Liver (tissue), 3 donors: ENCODE measurements at regions not wholly inside any gene's neighbourhood (a gene's known extent, or its start where the extent isn't known, plus 50 kb on each side); places are given as distances from the start of the nearest gene placed in this dataset.

Experiments used
- ATF3 ChIP-seq: IDR thresholded peaks from 2 replicates; pipeline ENCODE4 v1.6.1; 2016; ENCODE audit warnings: antibody characterized with exemption
- GABPA ChIP-seq, 2 donors: IDR thresholded peaks in 1 of 2; conservative IDR thresholded peaks in 1 of 2; 2 replicates each; pipeline ENCODE4 v1.6.1; 2016; ENCODE audit warnings: antibody characterized with exemption in 2 of 2, mild to moderate bottlenecking in 1 of 2, moderate library complexity in 1 of 2
- JUND ChIP-seq, 2 donors: IDR thresholded peaks; 2 replicates each; pipeline ENCODE4 v1.6.1; 2016; ENCODE audit warnings: antibody characterized with exemption in 2 of 2
- RAD21 ChIP-seq, 2 donors: IDR thresholded peaks; 2 replicates each; pipeline ENCODE4 v1.6.1; 2016; ENCODE audit warnings: antibody characterized with exemption in 2 of 2, mild to moderate bottlenecking in 2 of 2
- REST ChIP-seq: IDR thresholded peaks from 2 replicates; pipeline ENCODE4 v1.6.1; 2016; ENCODE audit warnings: antibody characterized with exemption, mild to moderate bottlenecking
- RXRA ChIP-seq, 2 donors: IDR thresholded peaks; 2 replicates each; pipeline ENCODE4 v1.6.1; 2017 to 2018; ENCODE audit warnings: antibody characterized with exemption in 2 of 2, mild to moderate bottlenecking in 1 of 2
- SP1 ChIP-seq: IDR thresholded peaks from 2 replicates; pipeline ENCODE4 v1.6.1; 2018; ENCODE audit warnings: antibody characterized with exemption, mild to moderate bottlenecking
- TAF1 ChIP-seq: conservative IDR thresholded peaks from 2 replicates; pipeline ENCODE4 v1.6.1; 2016; ENCODE audit warnings: antibody characterized with exemption, mild to moderate bottlenecking
- YY1 ChIP-seq: IDR thresholded peaks from 2 replicates; pipeline ENCODE4 v1.6.1; 2016; ENCODE audit warnings: antibody characterized with exemption, mild to moderate bottlenecking
- TF ChIP-seq, protein P1 (sequence below): IDR thresholded peaks from 2 replicates; pipeline ENCODE4 v1.6.1; 2016; ENCODE audit warnings: antibody characterized with exemption
- TF ChIP-seq, protein P2 (sequence below): fragments of 150-350 bp; IDR thresholded peaks from 2 replicates; pipeline ENCODE4 v1.5.1; 2017; ENCODE audit warnings: improper control_type of control experiment, low read depth, low read length; ENCODE audit not compliant: missing input control
- donor health status: healthy.
- donor health status: healthy.

GRCh38 chr22:27230189-27230588 lies 571.4 kb downstream of the MN1 start:
- no peak for TF ChIP-seq RAD21 (IDR thresholded peaks at IDR 0.05)
- TF ChIP-seq, protein P1, sequence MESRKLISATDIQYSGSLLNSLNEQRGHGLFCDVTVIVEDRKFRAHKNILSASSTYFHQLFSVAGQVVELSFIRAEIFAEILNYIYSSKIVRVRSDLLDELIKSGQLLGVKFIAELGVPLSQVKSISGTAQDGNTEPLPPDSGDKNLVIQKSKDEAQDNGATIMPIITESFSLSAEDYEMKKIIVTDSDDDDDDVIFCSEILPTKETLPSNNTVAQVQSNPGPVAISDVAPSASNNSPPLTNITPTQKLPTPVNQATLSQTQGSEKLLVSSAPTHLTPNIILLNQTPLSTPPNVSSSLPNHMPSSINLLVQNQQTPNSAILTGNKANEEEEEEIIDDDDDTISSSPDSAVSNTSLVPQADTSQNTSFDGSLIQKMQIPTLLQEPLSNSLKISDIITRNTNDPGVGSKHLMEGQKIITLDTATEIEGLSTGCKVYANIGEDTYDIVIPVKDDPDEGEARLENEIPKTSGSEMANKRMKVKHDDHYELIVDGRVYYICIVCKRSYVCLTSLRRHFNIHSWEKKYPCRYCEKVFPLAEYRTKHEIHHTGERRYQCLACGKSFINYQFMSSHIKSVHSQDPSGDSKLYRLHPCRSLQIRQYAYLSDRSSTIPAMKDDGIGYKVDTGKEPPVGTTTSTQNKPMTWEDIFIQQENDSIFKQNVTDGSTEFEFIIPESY = no peak
- TF ChIP-seq GABPA (IDR thresholded peaks at IDR 0.05 in 1 of 2, conservative IDR thresholded peaks at IDR 0.05 in 1 of 2) = no peak
- TF ChIP-seq TAF1 = no peak
- TF ChIP-seq, protein P2, sequence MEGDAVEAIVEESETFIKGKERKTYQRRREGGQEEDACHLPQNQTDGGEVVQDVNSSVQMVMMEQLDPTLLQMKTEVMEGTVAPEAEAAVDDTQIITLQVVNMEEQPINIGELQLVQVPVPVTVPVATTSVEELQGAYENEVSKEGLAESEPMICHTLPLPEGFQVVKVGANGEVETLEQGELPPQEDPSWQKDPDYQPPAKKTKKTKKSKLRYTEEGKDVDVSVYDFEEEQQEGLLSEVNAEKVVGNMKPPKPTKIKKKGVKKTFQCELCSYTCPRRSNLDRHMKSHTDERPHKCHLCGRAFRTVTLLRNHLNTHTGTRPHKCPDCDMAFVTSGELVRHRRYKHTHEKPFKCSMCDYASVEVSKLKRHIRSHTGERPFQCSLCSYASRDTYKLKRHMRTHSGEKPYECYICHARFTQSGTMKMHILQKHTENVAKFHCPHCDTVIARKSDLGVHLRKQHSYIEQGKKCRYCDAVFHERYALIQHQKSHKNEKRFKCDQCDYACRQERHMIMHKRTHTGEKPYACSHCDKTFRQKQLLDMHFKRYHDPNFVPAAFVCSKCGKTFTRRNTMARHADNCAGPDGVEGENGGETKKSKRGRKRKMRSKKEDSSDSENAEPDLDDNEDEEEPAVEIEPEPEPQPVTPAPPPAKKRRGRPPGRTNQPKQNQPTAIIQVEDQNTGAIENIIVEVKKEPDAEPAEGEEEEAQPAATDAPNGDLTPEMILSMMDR = no peak
- no peak for TF ChIP-seq YY1
- no peak for TF ChIP-seq RXRA (IDR thresholded peaks at IDR 0.05)
- TF ChIP-seq REST = no peak
- no peak for TF ChIP-seq SP1
- no peak for TF ChIP-seq JUND (IDR thresholded peaks at IDR 0.05)
- TF ChIP-seq ATF3 = no peak
